Inflammatory macrophage treated with lipopolysaccharide for 1 hour (primary cell): ENCODE measurements at regions not wholly inside any gene's neighbourhood (a gene's known extent, or its start where the extent isn't known, plus 50 kb on each side); places are given as distances from the start of the nearest gene placed in this dataset.

Source experiments
- DNase-seq, 2 donors: peaks; one replicate each; pipeline ENCODE4 v3.0.0-alpha.2; 2020 to 2022

GRCh38 chr14:76924371-76925096, 98.3 kb downstream of the LRRC74A start:
- no peak for DNase-seq

GRCh38 chr14:76923431-76924370, 97.5 kb downstream of the LRRC74A start:
- DNase-seq, result no peak

- DNase-seq, result no peak
Observed at GRCh38 chr14:76922584-76922983, 96.4 kb downstream of the LRRC74A start.

GRCh38 chr14:76922092-76922491, 95.9 kb downstream of the LRRC74A start:
- no peak for DNase-seq

- no peak for DNase-seq
Observed at GRCh38 chr14:76921088-76921399, 94.8 kb downstream of the LRRC74A start.

GRCh38 chr14:76920331-76921087, 94.3 kb downstream of the LRRC74A start:
- no peak for DNase-seq

- peak; percentile 55 to 70 for DNase-seq
Observed at GRCh38 chr14:76919431-76920330, 93.5 kb downstream of the LRRC74A start.
